Neural cell (in vitro differentiated cells): ENCODE measurements at regions not wholly inside any gene's neighbourhood (a gene's known extent, or its start where the extent isn't known, plus 50 kb on each side); places are given as distances from the start of the nearest gene placed in this dataset.

Experiments used
- H2AFZ ChIP-seq: fragments of 200-600, 300-800 bp; sonication (generic), shearing (Covaris generic); 2 replicates; pipeline ENCODE4 v1.6.0; 2014; ENCODE audit warnings: low read depth, mild to moderate bottlenecking, antibody characterized with exemption, low read length, moderate library complexity
- H3F3A ChIP-seq: fragments of 200-600 bp; shearing (Covaris generic); 2 replicates; pipeline ENCODE4 v1.6.1; 2016; ENCODE audit warnings: mild to moderate bottlenecking, moderate library complexity, mixed read lengths, antibody characterized with exemption, low read length; ENCODE audit not compliant: insufficient read depth, poor library complexity, severe bottlenecking
- H3K27ac ChIP-seq: fragments of 200-600, 300-800 bp; sonication (generic), shearing (Covaris generic); 2 replicates; pipeline ENCODE4 v1.5.1; 2014; ENCODE audit warnings: mild to moderate bottlenecking, low read length, moderate library complexity
- H3K27me3 ChIP-seq: fragments of 300-800, 200-600 bp; sonication (generic), shearing (Covaris generic); 2 replicates; pipeline ENCODE4 v1.6.0; 2014; ENCODE audit warnings: mild to moderate bottlenecking, low read depth, low read length, moderate library complexity; ENCODE audit not compliant: insufficient read depth
- H3K36me3 ChIP-seq: fragments of 300-800, 200-600 bp; sonication (generic), shearing (Covaris generic); 2 replicates; pipeline ENCODE4 v1.5.1; 2014; ENCODE audit warnings: mild to moderate bottlenecking, antibody characterized with exemption, low read length, moderate library complexity; ENCODE audit not compliant: insufficient read depth
- H3K4me2 ChIP-seq: fragments of 300-800, 200-600 bp; sonication (generic), shearing (Covaris generic); 2 replicates; pipeline ENCODE4 v1.6.0; 2014; ENCODE audit warnings: mild to moderate bottlenecking, low read length
- H3K4me3 ChIP-seq: fragments of 300-800, 200-600 bp; sonication (generic), shearing (Covaris generic); 2 replicates; pipeline ENCODE4 v1.5.1; 2014; ENCODE audit warnings: mild to moderate bottlenecking, low read length, moderate library complexity
- H3K79me2 ChIP-seq: fragments of 200-600 bp; shearing (Covaris generic); replicated peaks from 2 replicates; pipeline ENCODE4 v1.6.0; 2014; ENCODE audit warnings: mild to moderate bottlenecking, low read length, moderate library complexity; ENCODE audit not compliant: insufficient read depth
- H3K9ac ChIP-seq: fragments of 300-800, 200-600 bp; sonication (generic), shearing (Covaris generic); 2 replicates; pipeline ENCODE4 v1.6.1; 2016; ENCODE audit warnings: mild to moderate bottlenecking, low read length, mixed read lengths
- H3K9me2 ChIP-seq: fragments of 200-600 bp; shearing (Covaris generic); 2 replicates; pipeline ENCODE4 v1.6.1; 2016; ENCODE audit warnings: mild to moderate bottlenecking, low read length, mixed read lengths; ENCODE audit not compliant: insufficient read depth
- H3K9me3 ChIP-seq: fragments of 200-600, 300-800 bp; sonication (generic), shearing (Covaris generic); 2 replicates; pipeline ENCODE4 v1.6.1; 2016; ENCODE audit warnings: mild to moderate bottlenecking, mixed run types, low read length, moderate library complexity, mixed read lengths
- H4K20me1 ChIP-seq: fragments of 200-600 bp; shearing (Covaris generic); 2 replicates; pipeline ENCODE4 v1.6.1; 2016; ENCODE audit warnings: mild to moderate bottlenecking, mixed run types; ENCODE audit not compliant: insufficient read depth
- CTCF ChIP-seq: fragments of 450-650 bp; IDR thresholded peaks from 2 replicates; pipeline ENCODE4 v1.5.1; 2014; ENCODE audit warnings: antibody characterized with exemption, mild to moderate bottlenecking, moderate library complexity; ENCODE audit not compliant: poor library complexity, severe bottlenecking
- EP300 ChIP-seq: fragments of 450-650 bp; conservative IDR thresholded peaks from 2 replicates; pipeline ENCODE4 v1.6.1; 2014; ENCODE audit warnings: antibody characterized with exemption, mild to moderate bottlenecking, moderate library complexity; ENCODE audit not compliant: poor library complexity, severe bottlenecking
- EZH2 ChIP-seq: fragments of 200-600, 300-800 bp; shearing (Covaris generic), sonication (generic); IDR thresholded peaks from 2 replicates; pipeline ENCODE4 v1.6.1; 2014; ENCODE audit warnings: antibody characterized with exemption, low read length, borderline replicate concordance, mild to moderate bottlenecking; ENCODE audit not compliant: insufficient read depth, poor library complexity, severe bottlenecking
- MXI1 ChIP-seq: fragments of 450-650 bp; conservative IDR thresholded peaks from 2 replicates; pipeline ENCODE4 v1.6.1; 2014; ENCODE audit warnings: antibody characterized with exemption, mild to moderate bottlenecking; ENCODE audit not compliant: poor library complexity, severe bottlenecking
- POLR2AphosphoS5 ChIP-seq: IDR thresholded peaks from 2 replicates; pipeline ENCODE4 v1.6.1; 2012
- RAD21 ChIP-seq: fragments of 450-650 bp; conservative IDR thresholded peaks from 2 replicates; pipeline ENCODE4 v1.6.1; 2014; ENCODE audit warnings: antibody characterized with exemption, mild to moderate bottlenecking, moderate library complexity
- REST ChIP-seq: IDR thresholded peaks from 2 replicates; pipeline ENCODE4 v1.6.1; 2012; ENCODE audit warnings: borderline replicate concordance
- SMC3 ChIP-seq: fragments of 450-650 bp; conservative IDR thresholded peaks from 2 replicates; pipeline ENCODE4 v1.6.1; 2014; ENCODE audit warnings: antibody characterized with exemption, mild to moderate bottlenecking, moderate library complexity; ENCODE audit not compliant: poor library complexity
- TAF1 ChIP-seq: IDR thresholded peaks from 2 replicates; pipeline ENCODE4 v1.6.1; 2012; ENCODE audit warnings: low read depth

GRCh38 chr3:64349551-64349950 lies 124.3 kb upstream of the PRICKLE2 start:
- Histone ChIP-seq H4K20me1 (no peaks in the 10 kb centered on the region), H3K27ac (no peak overlapping the region), H3K9me2 (no peaks in the 10 kb centered on the region), H2AFZ (no peak overlapping the region), H3K9ac (no peak overlapping the region), H3K36me3 (no peaks in the 10 kb centered on the region), H3K4me3 (no peak overlapping the region), H3K27me3 (no peaks in the 10 kb centered on the region), H3K9me3 (no peaks in the 10 kb centered on the region), H3K4me2 (no peak overlapping the region), H3K79me2 (no peaks in the 10 kb centered on the region), H3F3A (no peaks in the 10 kb centered on the region)
- TF ChIP-seq EP300 = no peak
- no peak for TF ChIP-seq REST
- TF ChIP-seq POLR2AphosphoS5 = no peak
- TF ChIP-seq SMC3 = no peak
- TF ChIP-seq RAD21 = no peak

GRCh38 chr3:64345371-64345770 lies 120.1 kb upstream of the PRICKLE2 start:
- no peaks in the 10 kb centered on the region for H4K20me1 ChIP-seq
- no peak overlapping the region for H3K27ac ChIP-seq
- no peaks in the 10 kb centered on the region for H3K9me2 ChIP-seq
- H3K4me2 ChIP-seq = no peak overlapping the region
- no peaks in the 10 kb centered on the region for H3K36me3 ChIP-seq
- no peak overlapping the region for H3K4me3 ChIP-seq
- H2AFZ ChIP-seq = no peak overlapping the region
- no peaks in the 10 kb centered on the region for H3K27me3 ChIP-seq
- H3K9me3 ChIP-seq = no peaks in the 10 kb centered on the region
- no peak overlapping the region for H3K9ac ChIP-seq
- H3F3A ChIP-seq = no peaks in the 10 kb centered on the region
- TF ChIP-seq MXI1 = no peak
- TF ChIP-seq EZH2 = no peak
- TF ChIP-seq REST = no peak
- TF ChIP-seq EP300 = no peak
- no peak for TF ChIP-seq RAD21
- TF ChIP-seq POLR2AphosphoS5 = no peak
- no peak for TF ChIP-seq TAF1
- no peak for TF ChIP-seq CTCF
- no peak for TF ChIP-seq SMC3
- no peaks in the 10 kb centered on the region for H3K79me2 ChIP-seq
